Stimulated activated CD8-positive, alpha-beta memory T cell treated with anti-CD3 and anti-CD28 coated beads, Interleukin-15, amount 100 ng/mL, for 48 hours (primary cell): ENCODE measurements at regions not wholly inside any gene's neighbourhood (a gene's known extent, or its start where the extent isn't known, plus 50 kb on each side); places are given as distances from the start of the nearest gene placed in this dataset.
A peak's percentile ranks its signal among the peaks of the same experiment; 100 is the strongest.

ENCODE experiments used
- DNase-seq, 2 donors: peaks; one replicate each; pipeline ENCODE4 v3.0.0-alpha.2; 2020; ENCODE audit warnings: low read depth in 2 of 2

DNA sequence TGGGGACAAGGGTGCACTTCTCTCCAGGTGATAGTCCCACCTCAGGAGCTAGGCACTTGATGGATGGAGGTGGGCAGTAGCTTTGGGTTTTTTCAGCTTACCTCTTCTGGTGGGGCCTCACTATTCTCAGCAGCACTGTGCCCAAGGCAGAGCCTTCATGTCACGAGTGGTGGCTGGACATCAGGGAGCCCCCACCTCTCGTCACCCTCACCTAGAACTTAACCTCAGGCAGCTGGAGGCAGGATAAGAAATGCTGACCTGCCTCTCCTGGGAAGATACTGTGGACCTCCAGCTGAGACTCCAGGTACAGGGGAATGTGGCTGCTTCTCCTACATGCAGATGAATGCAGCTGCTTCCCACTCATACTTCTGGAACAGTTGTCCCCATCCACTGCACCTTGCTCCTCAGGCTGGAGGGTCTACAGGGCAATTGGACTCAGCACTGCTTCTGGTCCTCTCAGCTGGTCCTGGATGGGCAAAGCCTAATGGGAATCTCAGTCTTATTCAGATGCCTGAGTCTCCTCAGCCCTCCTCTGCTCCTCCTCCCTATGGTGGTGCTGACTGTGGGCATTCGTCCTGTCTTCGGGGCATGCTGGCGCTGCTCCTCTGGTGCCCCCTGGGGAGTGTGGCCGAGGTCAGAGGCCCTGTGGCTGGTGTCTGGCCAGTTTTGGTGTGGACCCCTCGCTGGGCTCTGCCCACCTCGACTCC, 129.9 kb downstream of the KLF13 start:
- no peak for DNase-seq

DNA sequence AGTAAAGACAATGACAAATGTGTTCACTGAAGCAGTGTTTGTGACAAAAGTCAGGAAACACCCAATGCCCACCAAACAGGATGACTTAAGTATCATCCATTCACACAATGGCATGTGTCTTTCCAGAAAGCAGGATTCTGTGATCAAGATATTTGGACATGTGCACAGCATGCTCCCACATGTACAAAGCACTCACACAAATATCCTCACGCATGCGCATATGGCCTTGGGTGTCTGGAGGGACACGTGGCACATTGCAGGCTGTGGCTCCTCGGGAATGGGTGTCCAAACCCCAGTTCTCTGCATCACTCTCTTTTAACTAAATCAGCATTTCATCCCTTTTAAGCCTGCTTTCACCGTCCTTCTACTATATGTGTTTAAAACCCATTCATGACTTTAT, 130.5 kb downstream of the KLF13 start:
- no peak for DNase-seq

DNA sequence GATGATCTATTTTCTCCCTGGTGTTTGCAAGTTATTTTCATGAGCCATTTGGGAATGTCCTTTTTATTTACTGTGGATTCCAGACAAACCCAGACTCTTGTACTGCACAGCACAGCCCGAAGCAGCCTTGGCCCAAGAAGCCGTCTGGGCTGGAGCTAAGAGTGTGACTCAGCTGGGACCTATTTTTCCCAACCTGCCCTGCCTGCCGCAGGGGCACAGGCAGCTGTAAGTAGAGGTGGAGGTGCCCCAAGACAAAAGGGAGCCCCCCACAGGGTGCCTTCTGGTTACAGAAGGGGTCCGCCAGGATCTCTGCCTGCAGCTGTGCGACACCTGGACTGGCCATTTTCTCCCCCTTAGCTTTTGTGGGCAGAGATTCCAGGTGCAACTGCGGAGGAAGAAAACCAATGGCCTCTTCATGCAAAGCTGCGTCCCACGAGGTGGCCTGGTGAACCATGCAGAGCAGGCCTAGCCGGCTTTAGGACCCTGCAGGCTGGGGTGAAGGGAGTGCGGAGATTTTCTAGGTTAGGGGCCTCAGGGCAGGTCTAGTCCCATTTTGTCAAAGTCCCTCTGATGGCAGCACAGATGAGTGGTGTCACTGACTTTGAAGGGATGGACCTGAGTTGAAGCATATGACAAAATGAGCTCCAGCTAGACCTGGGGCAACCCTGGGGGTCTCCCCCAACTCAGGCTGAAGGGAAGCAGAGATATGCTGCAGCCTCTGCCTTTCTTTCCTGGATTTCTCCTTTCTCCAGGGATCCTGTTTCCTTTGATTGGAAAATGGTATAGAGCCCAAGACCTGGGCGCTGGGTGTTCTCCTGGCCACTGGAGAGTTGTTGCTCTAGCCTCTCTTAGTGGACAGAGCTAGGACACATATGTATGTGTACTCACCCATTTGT, 131.2 kb downstream of the KLF13 start:
- no peak for DNase-seq

DNA sequence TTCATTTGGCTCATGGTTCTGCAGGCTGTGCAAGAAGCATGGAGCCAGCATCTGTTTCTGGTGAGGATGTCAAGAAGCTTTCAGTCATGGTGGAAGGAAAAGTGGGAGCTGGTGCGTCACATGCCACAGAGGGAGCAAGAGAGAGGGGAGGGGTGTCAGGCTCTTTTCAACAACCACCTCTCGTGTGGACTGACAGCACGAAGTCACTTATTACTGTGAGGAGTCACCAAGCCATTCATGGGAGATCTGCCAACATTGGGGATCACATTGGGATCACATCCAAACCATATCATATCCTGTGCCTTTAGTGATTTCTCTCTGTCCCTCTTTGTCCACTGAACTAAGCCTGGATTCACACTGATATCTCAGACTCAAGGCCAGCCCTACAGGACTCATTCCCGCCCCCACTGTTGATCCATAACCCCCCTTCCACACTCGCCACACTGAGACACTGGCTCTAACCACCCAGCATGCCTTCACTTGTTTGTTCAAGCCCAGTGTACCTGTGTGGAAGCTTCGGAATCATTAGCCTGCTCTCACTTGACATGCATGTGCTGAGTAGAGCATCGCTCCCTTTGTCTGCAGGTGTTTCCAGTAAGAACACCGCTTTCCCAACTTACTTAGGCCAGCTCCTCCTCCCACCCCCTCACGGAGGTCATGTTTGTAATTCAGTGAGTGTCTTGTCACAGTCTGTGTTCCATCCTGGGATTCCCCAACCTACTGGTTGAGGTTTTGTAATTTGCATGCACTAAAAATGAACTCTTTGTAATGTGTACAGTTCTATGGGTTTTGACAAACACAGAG, 132.2 kb downstream of the KLF13 start:
- DNase-seq: peak in 1 of 2 donors; percentile 50

DNA sequence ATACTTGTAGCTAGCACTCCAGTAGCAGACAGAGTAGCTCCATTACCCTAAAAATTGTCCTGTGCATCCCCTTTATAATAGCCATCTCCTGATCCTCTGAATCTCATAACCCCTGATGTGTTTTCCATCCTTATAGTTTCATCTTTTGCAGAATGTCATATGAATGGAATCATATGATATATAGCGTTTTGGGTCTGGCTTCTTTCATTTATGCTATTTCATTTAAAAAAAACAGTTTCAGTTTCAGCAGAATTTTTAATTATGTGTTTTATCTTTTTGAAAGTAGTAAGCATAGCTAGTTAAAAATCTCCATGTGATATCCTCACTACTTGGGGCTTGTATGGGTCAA, 132.7 kb downstream of the KLF13 start:
- DNase-seq: no peak

DNA sequence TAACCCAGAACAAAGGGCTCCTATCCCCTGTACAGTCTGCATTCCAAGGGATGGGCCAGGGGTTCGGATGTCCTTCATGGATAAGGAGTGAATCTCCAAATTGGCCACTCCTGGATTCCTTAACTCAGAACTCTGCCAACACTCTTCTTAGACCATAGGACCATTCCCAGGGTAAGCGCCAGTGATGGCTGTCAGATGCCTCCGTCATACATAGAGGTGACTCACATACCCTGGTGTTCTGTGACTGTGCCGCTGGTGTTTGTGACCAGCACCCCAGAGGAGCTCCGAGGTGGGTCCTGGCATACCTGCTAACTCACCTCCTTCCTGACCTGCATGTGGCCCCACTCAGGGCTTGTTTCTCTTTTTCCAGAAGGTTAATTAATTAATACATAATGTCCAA, 134.7 kb downstream of the KLF13 start:
- DNase-seq: no peak

DNA sequence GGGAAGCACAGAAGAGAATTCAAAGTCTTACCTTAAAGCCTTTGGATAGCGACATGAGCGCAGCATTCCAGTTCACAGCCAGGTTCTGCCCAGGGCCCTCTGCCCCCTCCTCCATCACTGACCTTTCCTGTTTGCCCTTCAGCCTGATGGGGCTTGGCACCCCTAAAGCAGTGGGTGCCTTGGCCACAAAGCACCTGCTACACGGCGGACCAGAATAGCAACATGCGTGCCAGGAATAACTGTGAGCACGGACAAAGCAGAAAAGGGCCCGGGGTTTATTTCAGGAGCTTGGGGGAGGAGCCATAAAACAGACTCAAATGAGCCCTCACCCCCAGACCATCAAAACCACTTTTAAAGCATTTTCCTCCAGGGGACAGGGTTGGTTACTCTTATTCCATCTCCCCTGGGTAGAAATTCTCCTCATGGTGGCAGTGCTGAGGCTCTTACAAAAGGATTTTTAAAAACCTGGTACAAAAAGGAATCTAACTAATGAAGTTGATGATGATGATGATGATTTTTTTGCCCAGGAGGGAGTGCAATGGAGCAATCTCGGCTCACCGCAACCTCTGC, 135.4 kb downstream of the KLF13 start:
- no peak for DNase-seq

DNA sequence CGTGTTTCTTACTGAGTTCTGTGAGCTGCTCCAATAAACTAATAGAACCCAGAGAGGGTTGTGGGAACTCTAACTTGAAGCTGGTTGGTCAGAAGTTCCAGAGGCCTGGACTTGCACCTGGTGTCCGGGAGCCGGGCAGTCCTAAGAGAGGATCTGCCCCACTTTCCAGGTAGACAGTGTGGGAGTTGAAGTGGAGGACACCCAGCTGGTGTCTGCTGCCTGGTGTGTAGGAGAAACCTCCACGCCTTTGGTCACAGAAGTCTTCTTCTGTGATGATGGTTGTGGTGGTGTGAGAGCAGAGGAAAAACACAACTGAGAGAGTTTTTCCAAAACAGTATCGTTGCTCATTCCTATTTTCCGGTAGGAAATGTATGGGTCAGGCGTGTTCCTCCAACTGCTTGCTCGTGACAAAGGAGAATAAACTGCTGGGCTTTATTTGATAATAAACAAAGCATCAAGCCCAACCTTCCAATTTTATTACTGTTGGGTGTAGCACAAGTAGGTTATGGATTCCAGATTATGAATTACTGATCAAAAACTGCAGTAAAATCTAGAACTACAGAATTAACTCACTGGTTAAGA, 137.0 kb downstream of the KLF13 start:
- DNase-seq: no peak

DNA sequence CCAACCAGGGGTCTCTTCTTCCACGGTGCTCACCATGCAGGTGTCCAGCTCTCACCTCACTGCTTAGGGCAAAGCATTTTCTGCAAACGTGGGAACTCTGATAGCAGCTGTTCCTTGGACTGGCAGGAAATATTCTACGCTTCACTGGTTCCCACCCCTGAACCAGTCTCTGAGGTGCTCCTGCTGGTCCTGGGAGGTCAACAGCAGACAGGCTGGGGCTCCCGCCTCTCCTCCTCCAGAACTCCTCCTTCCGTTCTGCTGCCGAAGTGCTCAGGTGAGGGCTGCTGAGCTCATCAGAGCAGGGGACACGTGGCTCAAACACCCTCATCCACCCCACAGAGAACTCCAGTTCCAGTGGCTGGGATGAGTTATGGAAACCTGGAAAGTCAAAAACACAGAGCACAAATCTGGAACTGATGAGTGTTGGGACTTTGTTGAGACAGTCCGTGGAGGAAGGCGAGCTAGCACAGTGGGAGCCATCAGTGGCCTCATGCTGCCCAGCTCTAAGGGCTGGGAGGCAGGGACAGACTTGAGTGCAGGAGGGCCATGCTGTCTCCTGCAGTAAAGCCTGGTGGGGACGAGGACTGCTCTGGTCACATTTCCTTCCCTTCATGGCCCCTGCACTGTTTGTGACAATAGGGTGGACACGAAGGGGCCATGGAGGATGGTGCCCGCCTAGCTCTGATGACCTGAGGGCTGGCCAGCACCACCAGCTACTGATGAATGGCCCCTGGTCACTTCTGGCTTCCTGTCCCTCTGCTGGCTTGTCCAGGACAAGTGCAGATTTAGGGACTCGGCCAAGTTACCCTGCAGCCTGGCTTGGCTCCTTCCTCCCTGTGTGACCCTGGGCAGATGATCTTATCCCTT, 137.8 kb downstream of the KLF13 start:
- no peak for DNase-seq

DNA sequence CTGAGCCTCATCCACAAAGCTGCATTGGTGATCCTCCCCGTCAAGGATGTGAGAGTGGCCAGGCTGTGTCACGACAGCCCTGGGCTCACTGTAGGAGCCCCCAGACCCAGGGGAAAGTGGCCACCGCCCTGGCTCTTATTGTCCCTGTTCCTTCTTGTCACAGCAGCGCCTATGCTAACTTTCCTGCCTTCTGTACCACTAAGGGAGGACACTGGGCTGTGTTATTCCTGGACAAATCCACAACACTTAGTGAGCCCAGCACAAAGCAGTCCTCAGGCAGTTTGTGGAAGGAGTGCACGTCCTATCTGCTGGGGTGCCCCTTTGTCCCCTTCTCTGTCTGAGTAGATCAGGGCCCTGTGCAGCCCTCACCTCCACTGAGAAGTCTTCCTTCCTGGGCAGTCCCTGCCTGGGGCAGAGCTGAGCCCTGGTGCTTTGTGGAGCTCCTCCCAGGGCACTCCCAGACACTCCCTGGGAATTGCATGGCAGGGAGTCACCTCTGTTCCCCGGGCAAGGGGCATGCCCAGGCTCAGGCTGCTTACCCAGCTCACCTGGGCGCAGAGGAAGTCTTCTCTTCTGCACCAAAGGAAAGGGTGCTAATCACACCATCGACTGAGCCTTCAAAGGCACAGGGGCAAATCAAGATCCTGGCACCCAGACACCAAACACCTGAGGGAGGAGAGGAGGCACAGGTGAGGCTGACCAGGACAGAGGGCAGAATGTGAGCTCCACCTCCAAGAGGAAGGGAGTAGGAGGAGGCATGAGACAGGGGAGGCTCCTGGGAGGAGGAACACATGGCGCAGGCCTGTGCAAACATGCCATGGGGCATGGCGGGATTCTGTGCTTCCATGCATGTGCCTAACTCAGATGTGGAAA, 138.7 kb downstream of the KLF13 start:
- no peak for DNase-seq

DNA sequence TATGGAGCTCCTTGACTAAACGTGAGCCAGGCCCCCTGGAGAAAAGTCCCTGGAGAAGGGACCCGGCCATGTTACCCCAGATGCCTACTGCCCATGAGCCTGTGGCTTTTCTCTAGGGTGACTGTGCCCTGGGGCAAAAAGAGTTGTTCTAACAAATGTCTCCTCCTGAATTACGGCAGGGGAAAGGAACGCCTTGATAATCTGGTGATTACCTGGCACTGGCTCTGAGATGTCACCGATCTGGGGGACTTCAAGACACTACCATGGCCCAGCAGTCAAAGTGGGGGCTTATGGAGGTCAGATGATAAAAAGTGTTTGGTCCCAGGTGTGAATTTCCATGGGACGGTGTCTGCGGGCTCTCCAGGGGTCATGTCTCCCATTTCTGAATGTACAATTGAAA, 140.7 kb downstream of the KLF13 start:
- DNase-seq: no peak

DNA sequence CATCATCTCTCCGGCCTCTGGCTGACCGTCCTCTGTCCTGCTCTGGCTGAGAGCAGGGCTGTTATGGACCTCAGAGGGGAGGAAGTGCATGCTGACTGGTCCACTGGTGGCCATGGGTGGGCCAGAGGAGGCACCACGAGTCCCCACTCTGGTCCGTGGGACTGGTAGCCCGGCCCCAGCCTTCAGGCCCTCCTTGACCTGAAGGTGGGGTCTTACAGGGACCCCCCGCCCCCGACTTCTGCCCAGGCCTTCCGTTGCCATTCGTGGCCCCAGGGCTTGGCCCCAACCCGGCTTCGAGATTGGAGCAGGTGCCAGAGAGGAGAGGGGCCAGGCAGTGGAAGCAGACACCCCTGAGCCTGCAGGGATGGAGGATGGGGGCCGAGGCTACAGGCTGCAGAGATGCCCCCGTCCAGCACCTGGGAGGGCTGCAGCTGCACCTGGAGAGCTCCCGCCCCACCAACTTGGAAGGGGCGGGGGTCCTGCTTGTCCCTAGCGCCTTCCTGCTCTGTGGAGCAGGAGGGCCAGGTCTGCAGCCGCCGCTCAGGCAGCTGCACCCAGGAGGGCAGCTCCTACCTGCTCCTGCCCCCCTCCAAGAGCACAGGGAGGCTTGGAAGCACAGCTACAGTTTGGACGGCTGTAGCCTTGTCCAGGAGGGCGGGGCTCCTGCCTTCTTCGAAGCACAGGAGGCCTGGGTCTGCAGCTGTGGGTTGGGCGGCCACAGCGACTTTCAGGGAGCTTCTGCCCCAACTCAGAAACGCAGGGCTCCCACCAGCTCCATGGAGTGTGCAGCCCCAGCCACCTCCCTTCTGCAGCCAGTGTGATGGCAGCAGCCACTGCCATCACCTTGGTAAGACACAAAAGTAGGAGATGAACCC, 142.5 kb downstream of the KLF13 start:
- DNase-seq: no peak

DNA sequence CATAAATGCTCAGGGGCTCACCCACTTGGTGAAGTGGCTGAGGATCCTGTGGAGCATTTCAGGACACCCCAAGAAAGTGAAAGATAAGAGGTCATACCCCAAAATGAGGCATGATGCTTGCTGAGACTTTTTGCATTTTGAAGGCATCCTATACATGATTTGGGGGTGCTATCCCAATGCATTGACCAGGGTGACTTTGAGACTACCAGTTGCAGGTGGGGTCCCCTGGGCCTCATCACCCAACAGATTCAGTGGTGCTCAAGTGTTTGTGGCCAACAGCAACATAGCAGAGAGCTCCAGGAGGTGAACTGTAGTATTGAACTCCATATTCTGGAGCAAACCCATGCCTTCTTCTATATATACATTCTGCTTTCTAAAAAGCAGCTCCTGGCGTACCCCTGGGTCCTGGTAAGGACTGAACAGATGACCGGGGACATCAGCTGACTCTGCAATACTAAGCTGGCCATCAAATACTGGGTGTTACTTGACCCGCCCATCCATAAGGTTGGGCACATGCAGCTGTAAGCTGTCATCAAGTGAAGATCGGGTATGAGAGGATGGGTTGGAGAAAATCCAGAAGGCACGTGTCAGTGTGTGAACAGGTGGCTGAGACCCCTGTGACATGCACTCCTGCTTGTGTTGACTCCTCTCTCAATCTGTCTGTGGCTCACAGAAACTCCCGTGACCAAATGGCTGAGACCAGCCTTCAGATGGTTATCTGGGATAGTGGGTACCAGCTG, 143.3 kb downstream of the KLF13 start:
- DNase-seq: no peak

DNA sequence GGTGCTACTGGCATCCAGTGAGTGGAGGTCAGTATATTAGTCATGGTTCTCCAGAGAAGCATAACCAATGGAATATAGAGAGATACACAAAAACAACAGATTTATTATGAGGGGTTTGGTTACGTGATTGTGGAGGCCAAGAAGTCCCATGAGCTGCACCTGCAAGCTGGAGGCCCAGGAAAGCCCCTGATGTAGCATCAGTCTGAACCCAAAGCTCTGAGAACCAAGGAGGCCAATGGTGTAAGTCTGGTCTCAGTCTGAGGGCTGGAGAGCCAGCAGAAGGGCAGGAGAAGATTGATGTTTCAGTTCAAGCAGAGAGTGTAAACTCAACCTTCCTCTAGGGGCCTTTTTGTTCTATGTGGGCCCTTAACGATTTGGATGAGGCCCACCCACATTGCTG, 144.1 kb downstream of the KLF13 start:
- DNase-seq: no peak

DNA sequence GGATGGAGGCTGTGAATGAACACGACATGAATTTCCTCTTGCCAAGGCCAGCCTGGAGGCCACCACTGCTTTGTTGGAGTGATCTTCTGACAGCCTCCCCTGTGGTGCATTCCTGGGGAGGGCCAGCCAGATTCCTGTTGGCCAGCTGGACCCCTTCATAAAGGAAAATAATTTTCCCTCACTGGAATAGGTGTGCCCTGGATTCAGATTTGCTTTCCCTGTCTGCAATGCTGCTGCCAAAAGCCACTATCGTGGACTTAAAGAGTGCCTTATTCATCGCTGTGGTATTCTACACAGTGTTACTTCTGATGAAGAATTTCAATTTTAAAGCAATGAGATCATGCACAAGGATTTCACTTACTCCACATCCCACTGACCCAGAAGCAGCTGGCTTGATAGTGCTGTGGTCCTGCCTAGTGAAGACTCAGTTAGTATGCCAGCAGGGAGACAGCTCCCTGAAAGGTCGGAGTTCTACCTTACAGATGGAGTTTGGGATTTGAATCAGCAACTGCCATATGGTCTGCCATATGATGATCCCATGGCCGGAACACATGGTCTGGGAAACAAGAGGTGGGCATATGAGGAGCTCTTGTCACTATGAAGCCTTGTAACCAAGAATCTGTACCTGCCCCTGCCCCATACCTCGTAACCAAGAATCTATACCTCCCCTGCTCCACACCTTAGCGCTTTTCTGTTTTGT, 145.2 kb downstream of the KLF13 start:
- no peak for DNase-seq

DNA sequence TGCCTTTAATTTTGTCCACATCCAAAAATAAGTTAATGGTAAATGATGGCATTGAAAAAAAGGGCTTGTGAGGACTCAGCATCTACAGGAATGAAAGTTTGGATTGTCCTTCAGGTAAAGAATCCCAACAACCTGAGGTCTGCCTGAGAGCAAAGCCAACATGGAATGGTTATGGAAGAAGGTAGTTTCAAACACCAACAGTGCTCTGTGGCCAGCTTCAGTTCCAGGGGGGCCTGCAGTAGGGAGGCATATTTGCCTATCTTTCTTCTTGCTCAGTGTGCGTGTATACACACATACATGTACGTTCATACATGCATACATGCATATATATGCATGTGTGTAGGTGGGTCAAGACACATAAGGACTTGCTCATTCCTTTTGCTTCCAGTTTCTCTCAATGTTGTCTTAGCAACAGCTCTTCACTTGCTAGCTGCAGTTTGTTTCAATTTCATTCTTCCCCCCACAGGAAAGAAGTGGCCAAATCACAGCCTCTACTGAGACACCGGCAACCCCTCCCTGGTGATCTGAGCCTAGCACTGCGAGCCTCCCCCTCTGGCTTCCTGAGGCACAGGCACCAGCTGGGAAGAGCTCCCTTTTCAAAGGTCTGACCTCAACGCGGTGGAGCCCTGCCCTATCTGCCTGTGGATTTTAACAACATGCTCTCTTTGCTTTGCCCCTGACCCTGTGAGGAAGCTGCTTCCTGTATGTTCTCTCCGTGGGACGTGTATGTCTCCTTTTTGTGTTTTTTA, 146.2 kb downstream of the KLF13 start:
- DNase-seq: peak; percentile 26 to 27
